LoVo (cell line): ENCODE measurements at regions not wholly inside any gene's neighbourhood (a gene's known extent, or its start where the extent isn't known, plus 50 kb on each side); places are given as distances from the start of the nearest gene placed in this dataset.

Source experiments
- DNase-seq: peaks from one replicate; pipeline ENCODE4 v3.0.0-alpha.2; 2016; ENCODE audit warnings: low spot score

DNA sequence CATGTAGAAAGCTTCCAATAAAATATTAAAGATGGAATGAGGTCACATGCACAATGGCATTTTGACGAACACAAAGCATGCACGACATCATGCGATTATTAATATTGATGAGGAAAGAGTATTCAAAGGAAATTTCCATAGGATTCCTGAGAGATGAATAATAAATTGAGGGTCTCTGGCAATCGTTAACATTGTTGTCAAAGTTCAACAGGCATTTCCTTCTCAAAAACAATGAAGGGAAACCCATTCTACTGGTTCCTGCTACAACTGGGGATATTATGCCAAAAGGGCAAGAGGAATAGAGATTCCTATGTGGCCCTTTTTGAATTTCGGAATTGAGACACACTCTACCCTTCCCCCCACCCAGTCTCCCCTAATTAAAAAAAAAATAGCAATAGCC is 128.3 kb upstream of the NUDT7 start:
- no peak for DNase-seq

DNA sequence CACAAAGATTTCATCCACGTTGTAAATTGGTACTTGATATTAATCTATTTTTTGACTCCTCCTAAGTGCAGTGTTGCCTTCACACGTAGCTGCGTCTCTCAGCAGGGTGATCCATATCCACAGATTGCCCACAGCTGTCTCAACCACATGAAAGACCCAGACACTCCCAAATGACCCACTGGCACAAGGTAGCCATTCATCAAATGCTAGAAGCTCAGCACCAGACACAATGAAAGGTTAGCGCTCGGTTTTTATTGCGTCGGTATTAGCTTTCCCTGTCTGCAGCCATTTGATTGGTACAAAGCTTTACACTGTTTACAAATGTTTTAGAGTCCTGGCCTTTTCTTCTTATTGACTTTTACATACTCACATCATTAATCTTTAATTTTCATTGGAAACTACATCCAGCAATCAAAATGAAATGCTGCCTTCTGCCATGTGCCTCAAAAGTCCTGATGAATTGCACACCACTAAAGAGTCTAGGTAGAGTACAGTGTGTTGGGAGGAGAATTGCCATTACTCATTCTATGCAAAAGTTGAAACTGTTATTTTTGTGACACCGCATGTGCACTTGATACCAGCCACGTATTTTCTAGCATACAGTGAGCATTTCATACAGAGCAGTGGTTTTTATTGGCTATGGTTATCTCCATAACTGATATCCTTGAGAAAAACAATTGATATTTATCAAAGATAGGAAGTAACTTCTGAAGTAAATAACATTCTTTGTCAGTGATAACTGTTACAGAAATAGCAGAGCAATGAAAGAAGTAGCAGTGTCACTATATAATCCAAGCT is 127.3 kb upstream of the NUDT7 start:
- DNase-seq, result no peak

DNA sequence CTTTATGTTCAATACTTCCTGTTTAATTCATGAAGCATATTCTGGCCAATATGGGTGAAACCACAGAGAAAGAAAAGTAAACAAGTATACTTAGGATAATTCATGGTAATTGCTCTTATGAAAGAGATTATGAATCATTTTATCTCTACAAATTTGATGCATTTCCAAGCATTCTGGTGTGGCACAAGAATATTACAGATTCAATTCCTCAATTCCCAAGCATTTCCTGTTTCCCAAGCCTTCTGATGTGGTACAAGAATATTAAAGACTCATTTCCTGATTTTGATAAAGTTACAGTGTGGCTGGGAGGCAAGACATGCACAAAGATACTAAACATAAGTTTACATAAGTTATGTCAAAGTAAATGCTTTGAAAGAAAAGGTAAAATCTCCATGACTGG is 126.1 kb upstream of the NUDT7 start:
- DNase-seq, result no peak

DNA sequence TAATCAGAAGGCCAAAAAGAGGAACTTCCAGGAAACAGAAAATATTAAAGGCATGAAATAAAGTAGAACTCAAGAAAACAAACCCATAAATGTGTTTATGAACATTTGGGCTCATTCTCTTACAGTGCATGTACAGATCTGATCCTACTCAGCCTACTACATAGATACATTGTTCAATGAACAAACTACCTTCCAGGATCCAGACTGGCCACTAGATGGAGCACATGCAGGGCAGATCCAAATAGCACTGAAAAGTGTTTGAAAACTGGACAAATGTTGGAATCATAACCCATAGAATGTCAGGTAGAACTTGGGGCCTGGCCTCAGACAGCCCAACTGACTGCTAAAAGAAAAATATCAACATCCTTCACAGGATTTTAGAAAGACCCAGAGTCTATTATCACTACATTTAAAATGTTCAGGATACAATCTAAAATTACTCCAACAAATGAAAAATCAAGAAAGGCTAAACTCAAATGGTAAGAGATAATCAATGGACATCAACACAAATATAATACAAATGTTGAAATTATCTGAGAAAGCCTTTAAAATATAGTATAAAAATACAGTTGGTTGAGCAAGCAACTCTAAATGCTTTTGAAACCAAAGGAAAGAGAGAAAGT is 122.4 kb upstream of the NUDT7 start:
- peak; percentile 49 for DNase-seq

DNA sequence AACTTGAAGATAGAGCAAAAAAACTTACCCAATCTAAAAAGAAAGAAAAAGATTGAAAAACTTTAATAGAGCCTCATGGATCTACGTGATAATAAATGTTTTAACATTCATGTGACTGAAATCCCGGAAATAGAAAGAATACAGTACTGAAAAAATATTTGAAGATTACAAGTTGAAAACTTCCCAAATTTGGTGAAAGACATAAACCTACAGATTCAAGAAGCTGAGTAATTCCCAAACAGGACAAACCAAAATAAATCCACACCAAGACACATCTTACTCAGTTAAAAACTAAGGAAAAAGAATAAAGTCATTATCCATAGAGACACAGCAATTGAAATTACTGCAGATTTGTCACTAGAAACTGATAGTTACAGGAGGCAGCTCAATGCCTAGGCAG is 121.8 kb upstream of the NUDT7 start:
- no peak for DNase-seq

DNA sequence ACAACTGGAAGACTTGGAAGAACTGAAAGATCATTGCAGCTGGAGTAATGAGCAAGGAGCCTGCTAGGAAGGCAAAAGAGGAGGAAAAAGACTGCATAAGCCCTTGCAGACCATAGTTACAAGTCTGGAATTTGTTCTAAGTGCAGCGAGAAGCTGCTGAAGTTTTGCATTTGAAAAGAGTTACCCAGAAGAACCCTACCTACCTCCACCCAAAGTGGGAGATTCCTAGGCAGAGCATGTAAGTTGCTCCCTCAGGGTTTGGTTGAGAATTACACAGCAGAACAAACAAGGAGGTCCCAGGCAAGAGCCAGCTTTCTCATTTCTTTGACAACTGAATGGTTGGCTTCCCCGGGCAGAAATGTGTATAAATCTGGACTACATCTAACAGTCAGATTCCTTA is 118.7 kb upstream of the NUDT7 start:
- no peak for DNase-seq

DNA sequence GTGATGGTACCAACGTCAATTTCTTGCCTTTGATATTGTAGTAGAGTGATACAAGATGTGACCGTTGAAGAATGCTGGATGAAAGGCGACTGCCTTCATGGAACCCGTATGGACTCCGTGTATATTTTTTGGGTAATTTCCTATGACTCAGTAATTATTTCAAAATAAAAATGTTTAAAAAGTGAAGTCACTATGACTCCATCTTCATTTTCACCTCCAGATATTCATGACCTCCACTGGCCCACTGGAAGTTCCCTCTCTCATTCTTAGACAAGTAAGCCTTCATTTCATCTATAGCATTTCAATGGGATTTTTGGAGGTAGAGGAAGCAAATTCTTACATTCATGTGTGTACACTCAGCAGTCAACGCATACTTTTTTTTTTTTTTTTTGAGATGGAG is 111.8 kb upstream of the NUDT7 start:
- DNase-seq, result no peak

DNA sequence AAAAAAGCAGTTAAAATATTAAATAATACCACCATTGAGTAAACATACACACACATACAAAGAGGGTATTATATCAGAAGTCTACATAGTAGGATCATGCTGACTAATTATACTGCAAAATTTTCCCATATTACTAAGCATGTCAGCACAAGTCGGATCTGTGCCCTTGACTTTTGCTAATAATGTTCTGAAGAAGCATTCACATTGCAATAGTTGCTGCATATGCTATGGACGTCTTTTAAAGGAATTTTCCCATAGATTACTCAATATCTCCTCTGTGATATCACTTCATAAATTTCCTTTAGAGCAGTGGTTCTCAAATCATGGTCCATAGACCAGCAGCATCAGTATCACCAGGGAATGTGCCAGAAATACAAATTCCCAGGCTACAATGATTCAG is 110.9 kb upstream of the NUDT7 start:
- DNase-seq, result no peak

DNA sequence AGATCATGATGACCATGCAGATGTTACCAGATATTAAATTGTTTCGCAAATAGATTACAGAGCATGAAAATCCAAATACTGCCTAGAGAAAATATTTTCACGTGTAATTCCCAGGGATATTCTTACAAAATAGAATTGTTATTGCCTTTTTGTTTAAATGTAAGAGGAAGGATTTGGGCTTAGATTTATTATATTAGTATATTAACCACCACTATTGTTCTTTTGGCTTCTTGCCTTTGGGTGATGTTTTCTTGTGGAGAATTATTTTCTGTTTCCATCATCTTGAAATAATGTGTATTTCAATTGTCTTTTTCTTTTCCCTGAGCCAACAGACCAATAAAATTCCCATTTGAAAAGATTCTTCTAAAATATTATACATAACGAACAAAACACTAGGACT is 109.7 kb upstream of the NUDT7 start:
- no peak for DNase-seq

DNA sequence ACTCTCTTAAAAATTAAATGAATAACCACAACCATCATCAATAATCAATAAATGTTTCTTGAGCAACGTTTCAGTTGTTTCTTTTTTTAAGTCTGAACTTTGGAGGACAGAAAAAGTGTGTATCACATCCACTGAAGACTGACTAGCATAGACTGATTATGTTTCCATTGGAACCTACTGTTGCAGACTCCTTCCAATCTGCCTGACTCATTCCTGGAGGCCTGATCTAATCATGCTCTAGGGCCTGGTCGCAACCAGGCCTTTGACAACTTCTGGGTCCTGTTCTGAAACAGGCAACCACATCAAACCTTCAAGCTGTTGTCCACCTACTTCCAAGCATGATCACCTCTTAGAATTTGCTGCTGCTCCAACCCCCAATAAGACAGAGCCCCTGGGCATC is 109.2 kb upstream of the NUDT7 start:
- no peak for DNase-seq

DNA sequence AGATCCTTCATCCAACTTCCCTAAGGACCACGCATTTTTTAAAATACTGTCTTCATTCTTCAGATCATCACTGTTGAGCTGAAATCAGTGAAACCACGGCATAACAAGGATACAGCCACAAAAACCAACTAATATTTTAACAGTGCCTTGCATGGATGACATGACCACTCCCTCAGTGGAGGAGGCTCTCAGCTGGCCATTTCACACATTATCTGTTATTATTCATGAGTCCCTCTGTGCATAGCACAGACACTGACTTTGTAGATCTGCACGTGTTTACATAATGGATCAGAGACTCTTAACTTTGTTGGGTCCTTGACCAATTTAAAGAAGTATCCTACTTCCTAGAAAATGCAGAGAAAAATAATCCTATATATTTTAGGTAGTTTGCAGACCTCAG is 104.8 kb upstream of the NUDT7 start:
- DNase-seq, result no peak

DNA sequence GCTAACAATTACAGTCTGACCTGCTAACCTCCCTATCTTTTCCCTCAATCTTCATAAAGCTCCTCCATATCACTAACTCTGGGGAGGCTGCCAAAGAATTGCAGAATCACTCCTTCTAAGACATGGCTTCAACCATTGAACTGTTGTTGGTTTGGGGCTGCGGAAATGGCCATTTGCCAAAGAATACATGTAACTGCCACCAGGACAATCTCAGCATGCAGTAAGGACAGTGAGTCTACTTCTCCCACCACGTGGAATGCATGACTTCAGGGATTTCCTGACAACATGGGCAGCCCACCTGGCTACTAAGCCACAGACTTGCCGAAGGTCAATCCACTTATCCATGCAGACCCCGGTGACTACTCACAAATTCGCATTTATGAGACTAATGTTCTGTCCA is 104.3 kb upstream of the NUDT7 start:
- no peak for DNase-seq

DNA sequence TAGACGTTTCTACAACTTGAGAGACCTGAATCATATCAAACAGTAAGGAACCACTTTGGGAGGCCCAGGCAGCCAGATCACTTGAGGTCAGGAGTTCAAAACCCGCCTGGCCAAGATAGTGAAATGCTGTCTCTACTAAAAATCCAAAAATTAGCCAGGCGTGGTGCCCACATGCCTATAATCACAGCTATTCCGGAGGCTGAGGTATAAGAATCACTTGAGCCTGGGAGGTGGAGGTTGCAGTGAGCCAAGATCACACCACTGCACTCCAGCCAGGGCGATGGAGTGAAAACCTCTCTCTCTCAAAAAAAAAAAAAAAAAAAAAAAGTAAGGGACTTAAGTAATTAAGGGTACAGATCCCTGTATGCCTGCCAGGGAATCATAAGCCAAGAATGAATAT is 103.4 kb upstream of the NUDT7 start:
- DNase-seq, result no peak

DNA sequence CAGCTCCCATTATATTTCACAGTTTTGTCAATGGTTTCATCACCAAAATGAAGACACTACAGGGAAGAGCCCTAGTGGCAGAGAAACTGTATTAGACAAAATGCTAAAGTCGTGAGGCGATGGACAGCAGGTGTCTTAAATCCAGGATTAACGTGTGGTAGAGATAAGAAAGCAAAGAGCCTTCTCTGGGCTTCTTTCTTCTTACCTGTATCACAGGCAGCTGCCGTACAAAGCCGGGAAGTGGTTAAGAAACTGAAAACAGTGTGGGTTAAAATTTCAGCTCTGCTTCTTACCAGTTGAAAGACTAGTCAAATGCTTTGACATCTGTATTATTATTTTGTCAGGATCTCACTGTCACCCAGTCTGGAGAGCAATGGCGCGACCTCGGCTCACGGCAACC is 98.2 kb upstream of the NUDT7 start:
- no peak for DNase-seq

DNA sequence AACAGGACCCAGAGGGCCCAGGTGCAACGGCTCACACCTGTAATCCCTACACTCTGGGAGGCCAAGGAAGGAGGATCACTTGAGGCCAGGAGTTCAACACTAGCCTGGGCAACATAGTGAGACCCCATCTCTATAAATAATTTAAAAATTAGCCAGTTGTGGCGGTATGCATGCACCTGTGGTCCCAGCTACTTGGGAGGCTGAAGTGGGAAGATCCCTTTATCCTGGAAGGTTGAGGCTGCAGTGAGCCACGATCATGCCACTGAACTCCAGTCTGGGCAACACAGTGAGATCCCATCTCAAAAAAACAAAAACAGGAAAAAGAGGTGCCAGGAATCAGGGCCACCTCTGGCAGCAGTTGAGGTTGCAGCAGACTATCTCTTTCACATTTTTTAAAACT is 85.7 kb upstream of the NUDT7 start:
- DNase-seq, result no peak

DNA sequence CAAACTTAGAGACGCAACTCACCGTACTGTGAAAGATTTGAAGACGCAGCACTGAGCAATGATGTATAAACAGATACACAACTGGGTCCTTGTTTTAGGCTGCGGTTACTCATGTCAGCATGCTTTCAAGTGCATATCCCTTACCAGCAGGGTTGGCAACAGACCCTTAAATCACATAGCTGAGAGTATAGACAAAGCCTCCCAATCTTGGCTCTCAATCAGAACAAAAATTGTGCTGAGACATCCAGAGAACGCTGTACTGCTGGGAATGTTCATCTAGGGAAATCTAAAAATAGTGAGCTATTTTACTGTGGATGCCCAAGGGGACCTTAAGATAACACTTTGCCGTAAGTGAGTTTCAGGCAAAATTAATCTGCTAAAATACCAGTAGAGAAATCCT is 84.4 kb upstream of the NUDT7 start:
- no peak for DNase-seq

DNA sequence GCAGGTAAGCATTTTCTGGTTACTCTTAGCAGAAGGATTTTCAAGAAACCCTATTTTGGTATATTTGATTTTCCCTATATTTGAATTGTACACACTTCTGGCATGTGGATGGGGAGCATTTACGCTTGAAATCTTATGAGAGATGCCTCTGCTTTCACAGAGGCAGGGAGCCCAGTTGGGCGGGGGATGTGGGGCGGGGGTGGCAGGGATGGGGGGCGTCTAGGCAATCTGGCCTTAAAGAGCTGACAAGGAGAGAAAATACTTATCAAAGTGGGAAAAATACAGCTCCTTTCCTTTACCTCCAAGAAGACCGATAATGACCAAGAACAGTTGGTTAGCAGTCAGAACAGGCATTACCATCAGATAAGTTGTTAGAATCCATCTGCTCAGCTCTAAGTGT is 79.1 kb upstream of the NUDT7 start:
- DNase-seq, result no peak

DNA sequence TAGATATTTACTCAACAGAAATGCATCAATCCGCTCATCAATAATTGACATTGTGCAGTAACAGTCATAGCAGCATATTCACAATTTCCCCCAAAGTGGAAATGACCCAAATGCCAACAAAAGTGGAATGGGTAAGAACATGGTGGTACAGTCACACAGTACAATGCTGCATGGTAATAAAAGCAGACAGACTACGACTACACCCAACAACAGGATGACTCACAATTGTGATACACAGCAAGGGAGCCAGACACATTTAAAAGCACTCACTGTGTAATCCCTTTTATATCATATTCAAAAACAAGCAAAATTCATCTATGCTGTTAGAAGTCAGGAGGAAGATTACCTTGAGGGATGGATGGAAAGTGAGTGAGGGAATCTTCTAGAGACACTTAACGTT is 76.5 kb upstream of the NUDT7 start:
- DNase-seq, result no peak

DNA sequence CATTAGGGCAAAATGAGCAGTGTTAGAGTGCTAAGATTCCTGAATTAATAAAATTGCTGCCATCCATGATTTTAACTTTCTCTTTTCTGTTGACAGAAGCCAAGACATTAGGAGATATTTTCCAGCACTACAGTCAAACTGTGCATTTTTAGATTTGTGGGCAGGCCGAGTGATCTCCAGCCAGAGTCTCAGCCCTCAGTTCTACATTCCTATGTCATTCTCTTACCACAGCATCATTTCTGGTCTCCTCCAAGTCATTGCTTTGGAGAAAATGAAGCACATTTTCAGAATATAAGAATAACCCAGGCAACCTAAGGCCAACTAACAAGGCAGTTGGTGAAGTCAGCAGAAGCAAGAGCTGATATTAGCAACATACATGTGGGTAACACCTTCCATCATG is 74.6 kb upstream of the NUDT7 start:
- no peak for DNase-seq

DNA sequence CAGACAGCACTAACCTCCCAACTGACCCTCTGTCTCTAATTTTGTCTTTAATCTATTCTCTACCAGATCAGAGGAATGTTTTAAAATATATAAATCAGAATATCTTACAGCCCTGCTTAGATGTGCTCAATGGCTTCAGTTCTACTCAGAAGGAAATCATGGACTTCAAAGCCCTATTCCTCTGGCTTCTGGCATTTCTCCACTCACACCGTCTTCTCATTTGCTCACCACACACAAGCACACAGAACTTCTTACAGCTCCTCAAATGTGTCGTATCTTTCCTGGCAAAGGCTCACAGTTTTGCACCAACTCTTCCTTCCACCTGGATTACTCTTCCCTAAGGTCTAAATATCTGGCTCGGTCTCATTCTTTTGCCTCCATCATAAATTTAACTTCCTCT is 71.6 kb upstream of the NUDT7 start:
- no peak for DNase-seq

DNA sequence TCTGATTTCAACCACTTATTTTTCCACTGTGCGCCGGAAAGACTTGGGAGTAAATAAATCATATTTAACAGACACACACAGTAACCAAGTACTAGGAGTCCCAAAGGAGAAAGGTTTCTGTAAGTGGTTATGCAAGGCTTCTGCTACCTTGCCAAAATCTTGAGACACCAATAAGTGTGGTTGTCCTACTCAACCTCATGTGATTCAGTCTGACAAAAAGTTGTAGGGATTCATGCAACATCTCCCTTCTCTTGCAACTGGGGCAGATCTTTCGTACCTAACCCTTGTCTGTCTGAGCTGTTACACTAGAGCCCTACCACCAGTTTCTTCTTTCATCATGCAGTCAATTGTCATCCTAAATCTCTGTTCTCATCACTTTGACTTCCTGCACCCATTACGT is 69.9 kb upstream of the NUDT7 start:
- DNase-seq, result no peak

DNA sequence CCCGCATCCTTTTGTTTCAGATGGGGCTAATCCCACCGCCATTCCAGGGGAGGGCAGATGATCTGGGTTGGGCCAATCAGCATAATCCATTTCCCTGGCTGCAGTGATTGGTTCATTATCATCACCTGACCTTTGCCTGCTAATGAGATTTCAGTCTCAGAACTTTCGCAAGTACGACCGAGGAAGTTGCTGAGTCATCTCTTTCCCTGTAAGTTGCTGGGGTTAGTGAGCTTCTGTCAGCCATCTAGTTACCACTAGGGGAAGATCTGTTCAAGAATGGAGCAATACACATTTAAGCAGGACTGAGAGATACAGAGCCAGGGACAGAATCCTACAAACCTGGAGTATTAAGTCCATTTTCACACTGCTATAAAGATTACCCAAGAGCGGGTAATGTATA is 65.3 kb upstream of the NUDT7 start:
- DNase-seq, result no peak

DNA sequence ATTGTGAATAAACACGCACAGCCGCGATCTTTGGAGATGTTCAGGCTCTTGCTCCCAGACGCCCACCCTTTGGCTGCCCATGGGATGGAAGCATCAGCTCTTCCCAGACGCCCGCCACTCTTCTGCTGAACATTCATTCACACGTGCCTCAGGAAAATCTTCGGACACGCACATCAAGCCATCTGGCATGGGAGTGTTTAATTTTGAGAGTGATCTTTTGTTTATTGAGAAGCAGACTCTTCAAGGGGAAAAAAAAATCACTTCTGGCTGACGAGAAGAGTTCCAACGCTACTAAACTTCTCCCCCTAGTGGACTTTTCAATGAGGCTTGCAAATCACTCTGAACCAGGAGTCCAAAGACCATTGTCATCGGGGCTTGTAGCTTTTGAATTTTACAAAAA is 62.0 kb upstream of the NUDT7 start:
- peak; percentile 4 for DNase-seq

DNA sequence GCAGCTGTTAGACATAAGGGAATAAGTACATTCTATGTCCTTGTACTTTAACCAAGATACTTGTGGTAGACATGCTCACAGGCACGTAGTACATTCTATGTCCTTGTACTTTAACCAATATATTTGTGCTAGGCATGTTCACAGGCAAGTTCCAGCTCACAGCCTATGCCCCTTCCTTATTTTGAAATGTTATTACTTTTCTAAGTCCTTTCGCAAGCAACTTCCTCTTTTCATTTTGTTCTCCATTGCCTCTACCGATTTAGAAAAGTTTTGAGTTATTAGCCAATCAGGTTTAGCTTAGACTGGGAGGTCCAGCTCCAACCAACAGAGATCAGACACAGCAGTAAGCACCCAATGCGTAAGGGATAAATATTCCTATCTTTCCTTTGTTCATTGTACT is 60.1 kb upstream of the NUDT7 start:
- DNase-seq, result no peak
